K562 (cell line): ENCODE measurements at regions not wholly inside any gene's neighbourhood (a gene's known extent, or its start where the extent isn't known, plus 50 kb on each side); places are given as distances from the start of the nearest gene placed in this dataset.

Source experiments
- ATF1 ChIP-seq, 2 experiments: fragments of 450-650 bp in 1 of 2; IDR thresholded peaks; 2 replicates each; pipeline ENCODE4 v1.6.1; 2016; ENCODE audit warnings: missing compliant biosample characterization in 1 of 2, missing genetic modification characterization in 1 of 2
- ATF2 ChIP-seq: sonication (generic); formaldehyde crosslinking; IDR thresholded peaks from 2 replicates; pipeline ENCODE4 v1.8.1; 2022; ENCODE audit warnings: missing genetic modification reagents
- CBX8 ChIP-seq: fragments of 200-600 bp; sonication (generic); IDR thresholded peaks from 2 replicates; pipeline ENCODE4 v1.6.1; 2012; ENCODE audit warnings: borderline replicate concordance, mixed run types, low read depth, mild to moderate bottlenecking, moderate library complexity, mixed read lengths, low read length, control low read depth, inconsistent platforms; ENCODE audit not compliant: poor library complexity, severe bottlenecking; ENCODE audit errors: extremely low read depth
- CREM ChIP-seq: IDR thresholded peaks from 2 replicates; pipeline ENCODE4 v1.6.1; 2014; ENCODE audit warnings: antibody characterized with exemption, low read depth
- EGR1 ChIP-seq: fragments of 450-650 bp; conservative IDR thresholded peaks from 2 replicates; pipeline ENCODE4 v1.6.1; 2017; ENCODE audit warnings: mild to moderate bottlenecking
- ETV5 ChIP-seq: sonication (generic); formaldehyde crosslinking; IDR thresholded peaks from 2 replicates; pipeline ENCODE4 v1.4.0; 2020; ENCODE audit warnings: low read depth, mild to moderate bottlenecking, missing genetic modification reagents
- GATAD2B ChIP-seq: fragments of 450-650 bp; IDR thresholded peaks from 2 replicates; pipeline ENCODE4 v1.6.1; 2017; ENCODE audit warnings: mild to moderate bottlenecking, borderline replicate concordance
- MLLT1 ChIP-seq, 2 experiments: fragments of 450-650 bp; IDR thresholded peaks; 2 replicates each; pipeline ENCODE4 v1.6.1; 2016
- MYC ChIP-seq, 2 experiments: fragments of 250-450 bp in 1 of 2; sonication (Bioruptor Pico) in 1 of 2; IDR thresholded peaks; 2 replicates each; pipeline versions ENCODE4 v1.5.1 to v1.6.1; 2012 to 2021; ENCODE audit warnings: low read depth in 2 of 2, borderline replicate concordance in 1 of 2, improper control_type of control experiment in 1 of 2, low read length in 1 of 2, mild to moderate bottlenecking in 1 of 2, moderate library complexity in 1 of 2
- PML ChIP-seq: IDR thresholded peaks from 2 replicates; pipeline ENCODE4 v1.6.1; 2012; ENCODE audit warnings: low read length, inconsistent platforms
- SOX6 ChIP-seq: fragments of 450-650 bp; IDR thresholded peaks from 2 replicates; pipeline ENCODE4 v1.6.1; 2014; ENCODE audit warnings: mild to moderate bottlenecking
- TAF1 ChIP-seq: IDR thresholded peaks from 2 replicates; pipeline ENCODE4 v1.6.1; 2011; ENCODE audit warnings: mild to moderate bottlenecking, low read length, moderate library complexity; ENCODE audit not compliant: insufficient read depth, control insufficient read depth, severe bottlenecking; ENCODE audit errors: extremely low read depth
- THAP12 ChIP-seq: fragments of 250-450 bp; sonication (Bioruptor Pico); IDR thresholded peaks from 2 replicates; pipeline ENCODE4 v1.9.0; 2021; ENCODE audit warnings: mild to moderate bottlenecking, inconsistent platforms
- ZNF224 ChIP-seq: sonication (generic); formaldehyde crosslinking; IDR thresholded peaks from 2 replicates; pipeline ENCODE4 v1.8.0; 2022; ENCODE audit warnings: mild to moderate bottlenecking, missing genetic modification reagents
- ZNF232 ChIP-seq: sonication (generic); formaldehyde crosslinking; IDR thresholded peaks from 2 replicates; pipeline ENCODE4 v1.8.0; 2022; ENCODE audit warnings: mild to moderate bottlenecking, missing genetic modification reagents
- ZNF384 ChIP-seq: IDR thresholded peaks from 2 replicates; pipeline ENCODE4 v1.6.1; 2012; ENCODE audit warnings: low read depth, low read length, improper control_type of control experiment
- ZNF518B ChIP-seq: fragments of 250-450 bp; sonication (Bioruptor Pico); IDR thresholded peaks from 2 replicates; pipeline ENCODE4 v1.5.0; 2021; ENCODE audit warnings: mild to moderate bottlenecking, moderate library complexity
- ZNF75A ChIP-seq: fragments of 450-650 bp; formaldehyde crosslinking; IDR thresholded peaks from 2 replicates; pipeline ENCODE4 v1.4.0; 2020; ENCODE audit warnings: mild to moderate bottlenecking
- ZNF76 ChIP-seq: fragments of 250-450 bp; sonication (Bioruptor Pico); IDR thresholded peaks from 2 replicates; pipeline ENCODE4 v1.4.0; 2020; ENCODE audit warnings: mild to moderate bottlenecking, moderate library complexity, borderline replicate concordance
- ZNF77 ChIP-seq: fragments of 250-450 bp; sonication (Bioruptor Pico); IDR thresholded peaks from 2 replicates; pipeline ENCODE4 v1.5.0; 2020

GRCh38 chr12:76636121-76636692 is 76.6 kb upstream of the OSBPL8 start (continued):
- TF ChIP-seq ZNF518B (CRISPR knock-in tag) (no peak), ZNF77 (no peak), ETV5 (CRISPR knock-in tag) (no peak), SOX6 (peak; percentile 60; the same call in 1 of the 2 replicates), ZNF224 (CRISPR knock-in tag) (no peak), MLLT1 (IDR thresholded peaks at IDR 0.05) (no peak), CBX8 (no peak), ZNF76 (no peak), TAF1 (no peak), ZNF75A (CRISPR knock-in tag) (no peak), CREM (peak; percentile 36; the same call in 1 of the 2 replicates), THAP12 (CRISPR knock-in tag) (no peak), MYC (IDR thresholded peaks at IDR 0.05; ENCODE audit: low read depth, low read length) (no peak), MYC (CRISPR knock-in tag; IDR thresholded peaks at IDR 0.05; ENCODE audit: borderline replicate concordance, low read depth) (no peak), ZNF232 (CRISPR knock-in tag) (no peak), PML (peak; percentile 70), ATF1 (CRISPR knock-in tag; IDR thresholded peaks at IDR 0.05) (no peak), ATF1 (tag; IDR thresholded peaks at IDR 0.05) (peak; percentile 47; the same call in 1 of the 2 replicates), EGR1 (no peak), ZNF384 (no peak), GATAD2B (no peak), ATF2 (CRISPR knock-in tag) (no peak)
